ENCODE measurements at regions not wholly inside any gene's neighbourhood (a gene's known extent, or its start where the extent isn't known, plus 50 kb on each side); places are given as distances from the start of the nearest gene placed in this dataset.

- TF ChIP-seq EZH2 (IDR thresholded peaks at IDR 0.05; ENCODE audit: borderline replicate concordance, low read depth, low read length, poor library complexity, severe bottlenecking) = no peak
- no peak for TF ChIP-seq CTCF (conservative IDR thresholded peaks at IDR 0.05; ENCODE audit: low read depth, low read length)
Measured at GRCh38 chr2:64934530-64934929, 54.7 kb upstream of the SLC1A4 start.

Data from A673 (cell line).